ENCODE measurements at regions not wholly inside any gene's neighbourhood (a gene's known extent, or its start where the extent isn't known, plus 50 kb on each side); places are given as distances from the start of the nearest gene placed in this dataset.

GRCh38 chr2:83565181-83565580 is 893.9 kb downstream of the SUCLG1 start:
- no peak for DNase-seq (ENCODE audit: low spot score)

- DNase-seq (ENCODE audit: low spot score), result no peak
Observed at GRCh38 chr2:83561592-83561991, 897.5 kb downstream of the SUCLG1 start.

- no peak for DNase-seq (ENCODE audit: low spot score)
Observed at GRCh38 chr2:83536556-83536955, 922.5 kb downstream of the SUCLG1 start.

- DNase-seq (ENCODE audit: low spot score), result no peak
Observed at GRCh38 chr2:83534416-83534815, 924.7 kb downstream of the SUCLG1 start.

GRCh38 chr2:83531206-83531826 is 927.8 kb downstream of the SUCLG1 start:
- DNase-seq (ENCODE audit: low spot score), result no peak

- DNase-seq (ENCODE audit: low spot score), result no peak
Observed at GRCh38 chr2:83528767-83529166, 930.3 kb downstream of the SUCLG1 start.

- DNase-seq (ENCODE audit: low spot score), result no peak
Observed at GRCh38 chr2:83522891-83523493, 936.1 kb downstream of the SUCLG1 start.

- DNase-seq (ENCODE audit: low spot score), result no peak
Observed at GRCh38 chr2:83517727-83518368, 941.2 kb downstream of the SUCLG1 start.

- no peak for DNase-seq (ENCODE audit: low spot score)
Observed at GRCh38 chr2:83516503-83516902, 942.6 kb downstream of the SUCLG1 start.

GRCh38 chr2:83487451-83487850 is 971.6 kb downstream of the SUCLG1 start:
- DNase-seq (ENCODE audit: low spot score), result no peak

GRCh38 chr2:83481436-83481835 is 977.6 kb downstream of the SUCLG1 start:
- no peak for DNase-seq (ENCODE audit: low spot score)

- no peak for DNase-seq (ENCODE audit: low spot score)
Observed at GRCh38 chr2:83478037-83478436, 981.0 kb downstream of the SUCLG1 start.

- DNase-seq (ENCODE audit: low spot score), result no peak
Observed at GRCh38 chr2:83475371-83475770, 983.7 kb downstream of the SUCLG1 start.

GRCh38 chr2:83471655-83472054 is 987.4 kb downstream of the SUCLG1 start:
- DNase-seq (ENCODE audit: low spot score), result no peak

- DNase-seq (ENCODE audit: low spot score), result no peak
Observed at GRCh38 chr2:83470928-83471327, 988.2 kb downstream of the SUCLG1 start.

- DNase-seq (ENCODE audit: low spot score), result no peak
Observed at GRCh38 chr2:83464444-83464843, 994.6 kb downstream of the SUCLG1 start.

- no peak for DNase-seq (ENCODE audit: low spot score)
Observed at GRCh38 chr2:83462881-83463280, 996.2 kb downstream of the SUCLG1 start.

- DNase-seq (ENCODE audit: low spot score), result no peak
Observed at GRCh38 chr2:83461135-83461534, 997.9 kb downstream of the SUCLG1 start.

- no peak for DNase-seq (ENCODE audit: low spot score)
Observed at GRCh38 chr2:83459456-83459855, 999.6 kb downstream of the SUCLG1 start.

- DNase-seq (ENCODE audit: low spot score), result no peak
Observed at GRCh38 chr2:83435989-83436388, 1023.1 kb downstream of the SUCLG1 start.

- DNase-seq (ENCODE audit: low spot score), result no peak
Observed at GRCh38 chr2:83420993-83421392, 1038.1 kb downstream of the SUCLG1 start.

- no peak for DNase-seq (ENCODE audit: low spot score)
Observed at GRCh38 chr2:83394134-83394904, 1064.8 kb downstream of the SUCLG1 start.

- no peak for DNase-seq (ENCODE audit: low spot score)
Observed at GRCh38 chr2:83388804-83389203, 1070.3 kb downstream of the SUCLG1 start.

All from hepatic stellate cell (primary cell).